ENCODE measurements at regions not wholly inside any gene's neighbourhood (a gene's known extent, or its start where the extent isn't known, plus 50 kb on each side); places are given as distances from the start of the nearest gene placed in this dataset.

GRCh38 chr1:65097076-65097475 is 50.9 kb upstream of the AK4 start:
- H3K4me1 ChIP-seq (ENCODE audit: low read length): no peaks in the 10 kb centered on the region
- H3K36me3 ChIP-seq (replicated peaks; ENCODE audit: low read depth, low read length): no peaks in the 10 kb centered on the region
- H3K9me3 ChIP-seq (ENCODE audit: insufficient read depth, low read length): no peaks in the 10 kb centered on the region

More at GRCh38 chr1:65097076-65097475, 50.9 kb upstream of the AK4 start:
- Histone ChIP-seq H3K27me3 (ENCODE audit: low read depth, low read length) (no peaks in the 10 kb centered on the region), H3K4me3 (ENCODE audit: low read length) (no peak overlapping the region), H3K9ac (ENCODE audit: low read length) (no peak overlapping the region), H3K79me2 (ENCODE audit: low read length) (no peaks in the 10 kb centered on the region), H3K27ac (ENCODE audit: low read length) (no peak overlapping the region), H2AFZ (ENCODE audit: low read depth, low read length) (no peak overlapping the region), H3K4me2 (ENCODE audit: low read length) (no peak overlapping the region), H4K20me1 (ENCODE audit: insufficient read depth, low read length) (no peaks in the 10 kb centered on the region)
- TF ChIP-seq EZH2phosphoT487 (IDR thresholded peaks at IDR 0.05; ENCODE audit: low read depth): no peak
- TF ChIP-seq, protein P1, sequence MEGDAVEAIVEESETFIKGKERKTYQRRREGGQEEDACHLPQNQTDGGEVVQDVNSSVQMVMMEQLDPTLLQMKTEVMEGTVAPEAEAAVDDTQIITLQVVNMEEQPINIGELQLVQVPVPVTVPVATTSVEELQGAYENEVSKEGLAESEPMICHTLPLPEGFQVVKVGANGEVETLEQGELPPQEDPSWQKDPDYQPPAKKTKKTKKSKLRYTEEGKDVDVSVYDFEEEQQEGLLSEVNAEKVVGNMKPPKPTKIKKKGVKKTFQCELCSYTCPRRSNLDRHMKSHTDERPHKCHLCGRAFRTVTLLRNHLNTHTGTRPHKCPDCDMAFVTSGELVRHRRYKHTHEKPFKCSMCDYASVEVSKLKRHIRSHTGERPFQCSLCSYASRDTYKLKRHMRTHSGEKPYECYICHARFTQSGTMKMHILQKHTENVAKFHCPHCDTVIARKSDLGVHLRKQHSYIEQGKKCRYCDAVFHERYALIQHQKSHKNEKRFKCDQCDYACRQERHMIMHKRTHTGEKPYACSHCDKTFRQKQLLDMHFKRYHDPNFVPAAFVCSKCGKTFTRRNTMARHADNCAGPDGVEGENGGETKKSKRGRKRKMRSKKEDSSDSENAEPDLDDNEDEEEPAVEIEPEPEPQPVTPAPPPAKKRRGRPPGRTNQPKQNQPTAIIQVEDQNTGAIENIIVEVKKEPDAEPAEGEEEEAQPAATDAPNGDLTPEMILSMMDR (IDR thresholded peaks at IDR 0.05; ENCODE audit: low read depth, low read length): no peak

Measured in OCI-LY3 (cell line).